Neural progenitor cell (in vitro differentiated cells): ENCODE measurements at regions not wholly inside any gene's neighbourhood (a gene's known extent, or its start where the extent isn't known, plus 50 kb on each side); places are given as distances from the start of the nearest gene placed in this dataset.

Source experiments
- CTCF ChIP-seq: fragments of 200-600 bp; sonication (generic); IDR thresholded peaks from 2 replicates; pipeline ENCODE4 v1.5.1; 2017; ENCODE audit warnings: antibody characterized with exemption, mild to moderate bottlenecking
- EZH2 ChIP-seq: fragments of 200-600 bp; sonication (generic); IDR thresholded peaks from 2 replicates; pipeline ENCODE4 v1.6.1; 2017; ENCODE audit warnings: antibody characterized with exemption, mild to moderate bottlenecking, moderate library complexity
- EZH2phosphoT487 ChIP-seq: fragments of 200-600 bp; sonication (generic); IDR thresholded peaks from 2 replicates; pipeline ENCODE4 v1.6.1; 2017; ENCODE audit warnings: antibody characterized with exemption

GRCh38 chr6:91500689-91501303 lies 913.9 kb upstream of the MAP3K7 start:
- TF ChIP-seq CTCF (no peak), EZH2phosphoT487 (no peak), EZH2 (no peak)
